ENCODE measurements at regions not wholly inside any gene's neighbourhood (a gene's known extent, or its start where the extent isn't known, plus 50 kb on each side); places are given as distances from the start of the nearest gene placed in this dataset.

DNA sequence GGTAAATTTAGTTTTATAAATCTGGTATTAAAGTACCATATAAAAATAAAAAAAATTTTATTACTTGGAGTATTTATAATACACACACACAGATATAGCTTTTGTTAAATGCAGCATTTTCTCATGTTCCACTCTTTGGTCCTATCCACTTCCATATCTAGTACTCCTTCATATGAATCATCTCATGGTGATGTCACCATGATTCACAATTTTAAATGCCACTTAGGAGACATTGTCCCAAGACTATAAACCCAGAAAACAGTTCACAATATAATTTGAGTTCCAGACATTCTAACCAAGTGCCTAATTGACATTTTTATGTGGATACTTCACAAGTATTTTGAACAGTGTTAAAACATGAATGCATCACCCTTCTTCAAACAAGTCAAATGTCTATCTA lies 1398.3 kb downstream of the DSC3 start:
- TF ChIP-seq, protein P1, sequence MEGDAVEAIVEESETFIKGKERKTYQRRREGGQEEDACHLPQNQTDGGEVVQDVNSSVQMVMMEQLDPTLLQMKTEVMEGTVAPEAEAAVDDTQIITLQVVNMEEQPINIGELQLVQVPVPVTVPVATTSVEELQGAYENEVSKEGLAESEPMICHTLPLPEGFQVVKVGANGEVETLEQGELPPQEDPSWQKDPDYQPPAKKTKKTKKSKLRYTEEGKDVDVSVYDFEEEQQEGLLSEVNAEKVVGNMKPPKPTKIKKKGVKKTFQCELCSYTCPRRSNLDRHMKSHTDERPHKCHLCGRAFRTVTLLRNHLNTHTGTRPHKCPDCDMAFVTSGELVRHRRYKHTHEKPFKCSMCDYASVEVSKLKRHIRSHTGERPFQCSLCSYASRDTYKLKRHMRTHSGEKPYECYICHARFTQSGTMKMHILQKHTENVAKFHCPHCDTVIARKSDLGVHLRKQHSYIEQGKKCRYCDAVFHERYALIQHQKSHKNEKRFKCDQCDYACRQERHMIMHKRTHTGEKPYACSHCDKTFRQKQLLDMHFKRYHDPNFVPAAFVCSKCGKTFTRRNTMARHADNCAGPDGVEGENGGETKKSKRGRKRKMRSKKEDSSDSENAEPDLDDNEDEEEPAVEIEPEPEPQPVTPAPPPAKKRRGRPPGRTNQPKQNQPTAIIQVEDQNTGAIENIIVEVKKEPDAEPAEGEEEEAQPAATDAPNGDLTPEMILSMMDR (IDR thresholded peaks at IDR 0.05), result no peak
- TF ChIP-seq POLR2A (IDR thresholded peaks at IDR 0.05), result no peak

Data from uterus (tissue), 2 donors.